HG03103 (cell line): ENCODE measurements at regions not wholly inside any gene's neighbourhood (a gene's known extent, or its start where the extent isn't known, plus 50 kb on each side); places are given as distances from the start of the nearest gene placed in this dataset.

Experiments used
- ATAC-seq: cut with Tn5 transposase; IDR thresholded peaks from one replicate; pipeline ENCODE4 v1.9.1; 2021; ENCODE audit warnings: low read depth; ENCODE audit not compliant: unreplicated experiment

DNA sequence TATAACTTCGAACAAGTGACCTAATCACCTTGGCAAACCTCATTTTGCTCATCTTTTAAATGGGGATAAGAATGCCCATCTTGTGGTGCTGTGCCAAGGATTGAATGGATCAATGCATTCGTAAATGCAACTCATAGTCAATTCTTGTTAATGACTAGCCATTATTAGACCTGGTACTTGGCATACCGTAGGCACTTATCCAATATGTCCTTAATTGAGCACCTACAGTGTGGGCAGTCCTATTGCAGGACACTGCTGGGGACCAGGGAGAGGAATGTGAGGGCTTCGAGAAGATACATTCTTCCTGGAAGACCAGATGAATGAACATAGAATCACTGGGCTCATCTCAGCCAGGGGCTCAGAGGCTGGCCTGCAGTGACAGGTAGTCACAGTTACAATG is 177.2 kb upstream of the TLE3 start:
- no peak for ATAC-seq

DNA sequence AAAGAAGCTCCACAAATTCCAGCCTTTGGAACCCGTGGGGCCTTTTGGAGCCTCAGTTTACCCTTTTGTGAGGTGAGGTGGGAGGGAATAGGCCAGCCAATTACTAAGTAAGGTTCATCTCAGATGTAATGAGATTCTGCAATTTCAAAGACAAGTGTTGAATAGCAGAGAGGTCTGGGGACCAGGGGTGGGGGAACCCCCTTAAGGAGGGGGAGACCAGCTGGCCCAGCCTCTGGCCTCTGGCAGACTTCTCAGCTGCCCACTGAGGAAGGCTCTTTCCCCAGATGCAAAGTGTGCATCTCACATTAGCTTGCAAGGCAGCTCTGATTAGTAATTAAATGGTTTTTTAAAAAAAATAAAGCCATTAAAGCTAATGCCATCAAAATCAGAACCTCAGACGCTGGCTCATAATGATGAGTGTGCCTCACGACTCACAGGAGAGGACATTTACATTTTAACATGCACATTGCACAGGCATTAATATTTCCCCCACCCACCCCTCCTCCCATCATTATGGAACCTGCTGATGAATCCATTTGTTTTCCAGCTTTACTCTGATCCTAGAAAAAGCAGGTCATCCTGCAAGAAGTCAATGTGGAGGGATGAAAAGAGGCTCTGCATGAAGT is 176.7 kb upstream of the TLE3 start:
- ATAC-seq = no peak

DNA sequence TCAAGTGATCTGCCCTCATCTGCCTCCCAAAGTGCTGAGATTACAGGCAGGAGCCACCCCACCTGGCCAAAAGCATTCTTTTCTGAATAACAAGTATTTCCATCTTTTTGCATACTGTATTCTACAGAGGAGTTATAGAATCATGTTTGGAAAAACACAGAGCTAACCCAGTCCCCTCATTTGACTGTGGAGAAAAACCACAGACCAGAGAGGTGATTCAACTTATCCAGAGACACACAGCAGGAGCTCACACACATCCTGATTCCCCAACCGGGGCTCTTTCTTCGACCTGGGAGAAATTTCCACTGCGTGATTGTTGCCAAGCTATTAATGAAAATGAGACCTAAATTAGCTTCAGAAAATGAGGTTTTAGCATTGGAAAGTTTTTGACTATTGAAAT is 176.1 kb upstream of the TLE3 start:
- no peak for ATAC-seq

DNA sequence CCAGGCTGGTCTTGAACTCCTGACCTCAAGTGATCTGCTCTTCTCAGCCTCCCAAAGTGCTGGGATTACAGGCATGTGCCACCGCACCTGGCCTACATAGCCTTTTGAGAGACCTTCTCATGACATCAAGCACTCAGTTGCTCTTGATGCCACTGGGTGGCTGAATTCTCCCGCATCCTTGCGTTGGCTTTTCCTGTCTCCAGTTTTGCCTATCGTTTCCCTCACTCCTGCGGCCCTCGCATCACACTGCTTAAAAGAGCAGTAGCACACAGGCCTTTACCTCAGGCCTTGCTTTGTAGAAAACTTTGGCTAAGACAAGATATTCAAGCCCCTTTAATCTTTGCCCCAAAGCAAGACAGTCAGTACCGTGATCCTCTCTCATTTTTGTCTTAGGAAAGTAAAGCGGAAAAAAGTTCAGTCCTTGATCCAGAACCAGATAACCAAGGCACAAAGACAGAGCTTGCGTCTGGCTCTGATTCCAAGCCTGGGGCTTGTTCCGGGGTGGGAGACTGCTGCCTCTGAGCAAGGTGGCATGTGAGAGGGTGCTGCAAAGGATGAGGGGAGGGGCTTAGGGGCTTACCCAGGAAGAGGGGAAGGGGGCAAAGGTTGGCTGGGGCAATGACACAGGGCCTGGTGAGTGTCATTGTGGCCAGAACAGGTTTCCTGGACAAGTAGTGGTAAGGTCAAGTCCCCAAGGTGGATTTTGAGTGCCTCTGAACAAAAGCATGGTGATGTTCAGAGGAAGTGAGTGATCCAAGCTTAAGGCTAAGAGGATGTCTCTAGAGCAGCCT is 175.0 kb upstream of the TLE3 start:
- ATAC-seq = no peak

DNA sequence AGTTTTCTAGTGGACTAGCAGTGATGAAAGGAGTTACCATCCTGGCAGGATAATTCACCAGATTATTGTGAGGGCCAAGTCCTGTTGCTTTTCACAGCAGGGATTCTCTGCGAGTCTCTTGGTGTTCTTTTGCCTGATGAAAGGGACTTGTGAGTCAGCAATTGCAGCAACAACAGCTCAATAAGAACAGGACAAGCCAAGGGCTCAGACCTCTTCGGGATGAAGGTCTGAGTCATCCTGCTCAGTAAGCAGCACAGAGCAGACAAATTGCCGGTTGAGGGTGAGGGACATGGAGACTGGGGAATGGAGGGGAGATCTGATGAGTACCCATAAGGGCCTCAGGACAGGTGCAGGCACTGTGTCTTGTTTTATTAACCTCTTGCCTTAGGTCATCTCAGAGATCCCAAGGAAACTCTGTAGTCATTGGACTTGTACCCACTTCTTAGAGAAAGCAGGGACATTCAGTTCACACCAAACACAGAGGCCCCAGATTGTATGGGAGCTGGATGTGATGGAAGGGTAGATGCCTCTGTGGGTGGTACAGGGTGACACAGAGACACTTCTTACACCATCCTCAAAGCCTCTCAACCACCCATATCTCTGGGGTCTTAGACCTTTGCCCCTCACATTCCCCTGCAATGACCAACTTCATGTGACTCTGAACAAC is 173.8 kb upstream of the TLE3 start:
- no peak for ATAC-seq

DNA sequence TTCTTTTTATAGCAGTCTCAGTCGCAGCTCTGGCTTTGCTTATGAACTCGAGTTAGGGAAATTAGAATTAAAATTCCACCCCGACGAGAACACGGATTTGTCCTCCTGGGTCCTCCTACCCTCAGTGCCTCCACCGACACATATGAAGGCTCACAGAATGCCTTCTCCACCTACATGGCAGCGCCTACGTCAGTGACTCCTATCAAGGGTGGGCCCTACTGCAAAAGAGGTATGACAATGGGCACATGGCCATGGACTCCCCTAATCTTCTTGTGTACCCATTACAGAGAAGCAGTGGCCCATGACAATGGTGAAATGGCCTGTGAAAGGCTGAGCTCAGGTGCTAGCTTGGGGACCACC is 173.0 kb upstream of the TLE3 start:
- ATAC-seq = no peak

DNA sequence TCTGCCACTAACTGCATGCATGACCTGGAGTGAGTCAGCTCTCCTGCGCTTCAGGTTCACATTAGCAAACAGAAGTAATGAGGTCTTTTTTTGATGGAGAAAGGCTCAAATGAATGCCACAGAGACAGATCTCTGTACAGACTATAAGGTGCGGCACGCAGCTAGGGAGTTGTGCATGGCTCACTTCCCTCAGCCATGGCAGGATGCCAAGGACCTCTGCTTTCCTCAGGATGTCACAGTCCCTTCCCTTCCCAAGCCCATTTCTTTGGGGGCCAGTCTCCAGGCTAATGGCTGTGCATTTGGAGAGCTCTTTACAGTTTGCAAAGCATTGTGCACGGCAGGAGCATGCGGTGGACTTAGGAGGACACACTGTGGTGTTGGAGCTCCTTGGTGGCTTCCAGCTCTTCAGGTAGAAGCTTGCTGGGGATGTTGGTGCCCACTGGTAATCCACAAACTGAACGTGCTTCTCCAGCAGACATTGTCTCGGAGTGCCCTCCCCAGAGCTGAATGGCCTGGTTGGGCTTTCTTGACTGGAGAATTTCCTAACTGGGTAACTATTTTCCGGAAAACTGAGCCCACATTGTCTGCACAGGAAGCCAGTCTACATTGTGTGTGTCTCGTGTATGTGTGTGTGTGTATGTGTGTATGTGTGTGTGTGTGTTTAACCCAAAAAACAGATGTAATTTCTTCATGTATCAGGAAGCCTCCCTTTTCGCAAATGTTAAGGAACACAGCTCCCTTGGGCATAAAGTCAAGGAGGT is 172.5 kb upstream of the TLE3 start:
- no peak for ATAC-seq

DNA sequence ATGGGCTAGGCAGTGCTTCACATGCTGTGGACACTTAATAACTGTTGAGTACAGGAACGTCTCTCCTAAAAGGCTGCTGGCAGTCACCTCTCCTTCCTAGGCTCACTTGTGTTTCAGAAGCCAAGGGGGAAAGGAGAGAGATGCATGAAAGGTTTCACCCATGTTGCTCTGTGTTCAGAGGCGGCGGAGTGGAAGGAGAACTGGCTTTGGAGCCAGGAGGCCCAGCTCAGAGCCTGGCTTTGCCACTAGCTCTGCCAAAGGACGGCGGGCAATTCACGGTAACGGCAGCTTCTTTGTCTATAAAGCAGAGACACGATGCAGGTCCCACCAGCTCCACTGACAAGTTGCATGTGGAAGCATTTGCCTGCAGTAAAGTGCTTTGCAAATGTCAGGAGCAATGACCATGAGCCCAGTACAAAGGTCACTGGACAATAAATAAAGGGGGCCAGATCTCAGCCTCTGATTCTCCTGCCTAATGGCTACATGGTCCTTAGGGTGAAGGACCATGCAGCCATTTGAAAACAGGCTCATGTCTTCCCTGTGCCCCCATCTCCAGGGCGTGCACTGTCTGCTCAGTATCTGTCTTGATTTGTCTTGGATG is 171.7 kb upstream of the TLE3 start:
- ATAC-seq = no peak

DNA sequence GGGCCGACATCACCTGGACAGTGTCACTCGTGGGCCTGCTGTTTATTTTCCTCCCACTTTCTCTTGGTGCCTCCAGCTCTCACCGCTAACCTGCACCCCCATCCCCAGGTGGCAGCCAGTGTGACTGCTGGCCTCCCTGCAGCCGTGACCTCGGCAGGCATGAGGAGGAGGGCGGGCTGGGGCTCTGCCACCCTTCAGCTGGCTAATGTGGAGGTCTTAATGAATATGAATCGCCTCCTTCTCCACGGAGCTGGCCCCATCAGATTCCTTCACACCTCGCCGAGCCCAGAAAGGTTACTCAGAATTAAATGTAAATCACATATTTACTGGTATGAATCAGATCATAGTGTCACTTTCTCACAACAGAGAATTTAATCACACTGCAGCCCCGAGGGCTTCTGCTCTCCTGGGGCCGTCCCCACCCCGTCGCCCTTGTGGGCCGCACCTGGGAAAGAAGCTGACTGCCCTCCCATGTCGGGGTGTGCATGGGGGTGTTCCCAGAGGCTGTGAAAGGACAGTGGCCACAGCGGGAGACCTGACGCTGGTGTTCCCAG is 171.1 kb upstream of the TLE3 start:
- ATAC-seq = no peak

DNA sequence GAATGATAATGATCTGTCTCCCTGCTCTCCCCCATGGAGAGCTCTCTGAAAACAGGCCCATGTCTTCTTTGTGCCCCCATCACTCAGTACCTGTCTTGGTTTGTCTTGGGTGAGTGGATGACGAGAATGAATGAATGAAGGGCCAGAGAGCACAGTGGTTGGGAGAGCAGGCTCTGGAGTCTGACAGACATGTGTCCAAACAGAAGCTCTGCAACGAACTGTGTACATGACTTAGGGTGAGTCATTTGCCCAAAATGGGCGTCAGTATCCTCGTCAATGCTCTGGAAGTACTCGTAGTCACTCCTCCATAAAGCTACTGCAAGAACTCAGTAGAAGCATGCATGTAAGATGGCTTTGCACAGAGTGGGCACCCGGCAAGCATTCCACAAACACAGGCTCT is 170.2 kb upstream of the TLE3 start:
- no peak for ATAC-seq

DNA sequence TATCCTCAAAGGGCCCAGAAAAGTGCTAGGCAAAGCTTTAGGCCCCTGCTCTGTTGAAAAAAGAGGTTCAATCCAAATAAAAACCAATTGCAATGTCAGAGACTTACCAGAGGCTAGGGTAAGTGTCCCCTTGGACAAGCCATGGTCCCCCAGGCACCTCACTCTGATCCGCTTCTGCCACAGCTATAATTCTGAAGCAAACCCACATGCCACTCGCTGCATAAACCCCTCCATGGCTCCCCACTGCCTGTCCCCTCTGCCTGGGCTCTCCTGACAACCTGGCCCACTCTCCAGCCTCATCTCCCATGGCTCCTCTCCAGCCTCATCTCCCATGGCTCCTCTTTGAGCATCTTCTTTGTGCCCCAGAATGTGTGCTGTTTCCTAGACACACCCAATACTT is 169.6 kb upstream of the TLE3 start:
- ATAC-seq = no peak

DNA sequence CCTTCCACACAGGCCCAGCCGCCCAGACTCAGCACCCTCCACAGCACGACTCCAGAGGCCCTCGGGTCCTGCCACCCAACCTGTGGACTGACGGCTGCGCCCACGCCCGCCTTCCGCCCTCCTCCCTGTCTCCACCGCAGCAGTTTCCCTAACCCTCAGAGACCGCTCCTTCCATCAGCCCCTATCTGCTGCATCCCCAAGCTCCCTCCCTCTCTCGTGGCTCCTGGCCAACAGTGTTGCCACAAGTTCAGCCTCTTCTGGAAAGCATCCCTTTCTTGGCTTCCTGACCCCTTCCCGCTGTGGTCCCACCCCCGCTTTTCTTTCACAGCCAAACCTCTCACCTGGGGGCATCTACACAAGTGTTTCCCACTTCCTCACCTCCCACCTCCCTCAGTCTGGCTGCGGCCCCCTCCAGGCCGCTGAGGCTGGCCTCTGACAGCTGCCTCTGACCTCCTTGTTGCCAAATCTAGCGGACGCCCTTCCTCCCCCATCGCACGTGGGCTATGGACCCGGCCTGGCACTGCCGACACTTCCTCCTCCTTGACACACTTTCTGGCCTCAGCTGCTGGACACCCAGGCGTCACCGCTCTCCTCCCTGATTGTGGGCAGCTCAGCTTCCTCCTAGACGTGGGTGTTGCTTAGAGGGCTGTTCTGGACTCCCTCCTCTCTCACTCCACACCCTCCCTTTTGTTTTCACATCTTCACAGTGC is 168.8 kb upstream of the TLE3 start:
- no peak for ATAC-seq

DNA sequence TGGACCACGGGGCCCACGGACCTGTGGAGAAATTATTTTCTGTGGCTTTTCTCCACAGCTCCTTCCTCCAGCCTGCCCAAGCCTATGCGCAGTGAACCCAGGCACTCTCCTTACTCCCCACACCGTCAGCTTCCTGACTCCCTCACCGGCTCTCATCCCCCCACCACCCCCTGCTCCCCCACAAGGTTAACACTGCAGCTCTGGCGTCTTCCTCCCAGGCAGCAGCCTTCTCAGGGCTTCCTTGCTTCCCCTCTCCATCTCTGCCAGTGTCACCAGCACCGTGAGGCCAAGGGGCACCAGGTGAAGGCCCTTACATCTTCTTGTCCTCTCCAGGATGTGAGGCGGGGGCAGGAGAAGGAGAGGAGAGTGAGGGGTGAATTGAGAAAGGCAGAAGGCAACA is 168.3 kb upstream of the TLE3 start:
- no peak for ATAC-seq

DNA sequence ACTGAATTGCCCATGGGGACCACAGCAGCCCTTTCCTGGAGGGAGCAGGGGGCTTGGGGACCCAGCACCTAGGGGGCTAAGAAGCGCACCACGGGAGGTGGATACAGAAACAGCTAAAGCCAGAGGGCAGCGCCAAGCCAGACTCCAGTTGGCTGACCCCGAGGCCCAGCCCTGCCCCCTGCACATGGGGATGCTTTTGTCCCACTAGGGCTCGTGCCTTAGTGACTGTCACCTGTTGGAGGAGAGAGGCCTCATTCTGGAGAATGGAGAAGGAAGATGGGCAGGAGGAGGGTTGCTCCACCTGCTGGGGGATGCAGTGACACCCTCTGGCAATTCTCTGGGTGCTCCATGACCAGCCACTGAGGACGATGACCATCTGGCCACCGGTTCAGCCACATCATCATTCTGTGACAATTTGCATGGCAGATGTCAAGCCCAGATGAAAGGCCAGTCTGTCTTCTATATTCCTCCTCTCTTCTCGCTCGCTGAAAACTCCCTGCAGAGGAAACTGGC is 167.8 kb upstream of the TLE3 start:
- no peak for ATAC-seq

DNA sequence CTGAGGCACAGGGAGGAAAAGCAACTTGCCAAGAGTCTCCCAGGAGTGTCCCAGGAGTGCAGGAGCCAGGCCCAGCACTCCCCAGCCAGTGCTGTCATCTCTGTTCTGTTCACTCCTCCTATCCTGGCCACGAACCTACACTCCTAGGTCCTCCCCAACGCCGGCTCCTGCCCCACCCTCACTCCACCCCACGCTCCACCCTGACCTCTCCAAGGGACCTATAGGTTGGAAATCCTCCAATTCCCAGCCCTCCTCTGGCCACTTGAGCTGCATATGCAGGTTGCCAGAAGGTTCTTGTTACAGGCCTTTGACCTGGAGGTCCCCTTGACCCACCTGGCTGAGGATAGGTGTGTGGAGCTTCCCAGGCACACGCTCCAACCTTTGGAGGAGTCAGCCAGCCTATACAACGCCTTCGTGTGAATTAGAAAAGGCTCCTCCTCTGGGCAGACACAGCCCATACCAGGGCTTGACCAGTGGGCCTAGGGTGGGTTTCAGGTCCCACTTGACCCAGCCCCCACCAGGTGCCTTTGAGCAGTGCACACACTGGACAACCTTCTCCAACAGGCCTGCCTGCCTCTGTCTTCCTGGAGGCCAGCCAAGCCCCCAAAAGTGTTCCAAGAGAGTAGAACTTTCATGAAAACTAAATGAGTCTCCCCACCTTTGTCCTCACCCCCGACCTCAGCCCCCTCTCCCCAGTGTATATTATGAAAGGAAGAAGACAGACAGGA is 167.2 kb upstream of the TLE3 start:
- ATAC-seq = no peak

DNA sequence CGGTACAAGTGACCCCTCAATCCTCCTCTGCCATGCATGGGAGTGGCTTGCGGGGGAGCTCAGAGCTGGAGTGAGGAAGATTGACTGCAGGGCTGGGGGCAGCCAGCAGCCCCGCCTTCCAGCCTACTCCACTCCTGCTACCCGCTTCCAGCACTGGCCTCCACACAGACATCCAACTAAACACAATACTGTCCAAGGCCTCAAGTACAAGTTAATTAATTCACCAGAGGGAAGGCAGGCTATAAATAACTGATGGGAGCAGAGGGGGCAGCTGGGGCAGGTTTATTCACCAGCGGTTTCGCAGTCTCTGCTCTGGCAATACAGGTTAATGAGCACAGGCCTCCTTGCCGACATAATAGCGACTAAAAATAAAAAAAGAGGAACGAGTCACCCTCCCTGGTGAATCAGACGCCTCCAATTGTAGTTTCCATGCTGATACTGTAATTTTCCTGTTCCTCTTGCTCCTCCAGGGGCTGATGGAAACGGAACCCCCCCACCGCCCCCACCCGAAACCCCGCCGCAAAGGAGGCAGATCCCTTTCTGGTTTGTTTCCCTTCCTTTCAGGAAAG is 166.4 kb upstream of the TLE3 start:
- no peak for ATAC-seq

DNA sequence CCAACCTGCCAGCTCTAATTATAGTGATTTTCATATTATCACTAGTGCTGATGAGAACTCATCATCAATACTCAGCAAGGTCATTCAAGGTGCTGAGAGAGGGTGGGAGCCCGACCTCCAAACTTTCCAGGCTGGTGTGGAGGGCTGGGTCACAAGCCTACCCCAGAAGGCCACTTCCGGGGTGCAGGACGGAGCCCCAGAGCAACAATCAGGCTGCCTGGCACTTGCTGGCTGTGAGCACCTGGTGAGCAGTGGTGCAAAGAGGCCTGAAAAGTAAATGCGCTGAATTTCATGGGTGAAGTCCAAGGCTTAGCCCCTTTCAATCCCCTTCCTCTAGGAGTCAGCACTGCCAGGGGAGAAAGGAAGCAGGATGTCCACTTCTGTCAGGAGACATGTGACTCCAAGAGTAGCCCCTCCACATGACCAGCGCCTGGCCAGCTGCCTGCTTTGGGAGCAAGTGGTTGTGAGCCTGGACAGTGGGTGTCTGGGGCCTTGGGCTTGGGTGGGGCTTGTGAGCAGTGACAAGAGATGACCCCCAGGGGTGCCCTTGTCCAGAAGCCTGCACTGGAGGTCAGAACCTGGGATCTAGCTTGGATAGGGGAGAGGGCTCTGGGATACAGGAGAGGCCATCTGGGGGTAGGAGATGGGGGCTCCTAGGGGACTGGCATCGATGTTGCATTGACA is 165.0 kb upstream of the TLE3 start:
- no peak for ATAC-seq

DNA sequence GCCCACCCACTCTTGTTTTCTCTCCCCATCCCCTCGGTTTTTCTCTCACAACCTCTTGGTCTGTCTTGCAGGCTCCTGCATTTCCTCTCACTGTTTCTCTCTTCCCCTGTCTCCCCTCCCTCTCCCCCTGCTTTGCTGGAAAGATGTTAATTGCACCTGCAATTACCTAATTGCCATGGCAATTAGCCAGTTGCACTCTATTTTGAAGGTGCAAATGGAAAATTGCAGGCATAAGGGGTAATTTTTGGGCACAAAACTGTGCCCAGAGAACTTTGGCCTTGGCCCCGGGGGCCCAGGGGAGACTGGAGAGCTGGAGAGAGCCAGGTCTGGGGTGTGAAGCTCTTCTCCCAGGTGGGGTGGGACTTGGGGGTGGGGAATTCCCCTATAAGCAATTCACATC is 164.5 kb upstream of the TLE3 start:
- ATAC-seq = no peak
